GM19239 (cell line): ENCODE measurements at regions not wholly inside any gene's neighbourhood (a gene's known extent, or its start where the extent isn't known, plus 50 kb on each side); places are given as distances from the start of the nearest gene placed in this dataset.

Source experiments
- DNase-seq: peaks from one replicate; pipeline ENCODE4 v3.0.0; 2011; ENCODE audit warnings: low spot score; ENCODE audit not compliant: insufficient read length
- FAIRE-seq: peaks from 2 replicates; lab custom pipeline; 2011; peaks lifted over from hg19 to GRCh38; lab: Jason Lieb, UNC

DNA sequence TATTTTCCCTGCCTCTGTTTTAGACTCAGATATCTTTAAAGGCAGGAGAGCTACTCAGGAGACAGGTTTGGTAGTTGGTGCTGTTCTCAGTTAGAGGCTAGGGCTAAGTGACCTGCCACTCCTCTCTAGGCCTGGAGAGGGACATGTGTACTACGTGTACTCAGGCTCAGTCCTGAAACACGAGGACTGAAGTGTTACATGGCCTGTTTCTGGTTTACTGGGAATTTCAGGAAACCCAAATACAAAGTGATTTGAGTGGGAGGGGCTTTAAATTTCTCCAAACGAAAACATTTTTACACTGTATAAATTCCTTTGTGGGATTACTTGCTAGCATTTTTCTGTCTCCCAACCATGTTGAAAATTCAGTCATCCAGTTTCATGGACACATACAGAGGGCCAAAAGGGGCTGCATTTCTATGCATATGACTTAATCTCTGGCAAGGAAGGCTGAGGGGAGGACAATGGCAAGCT, 343.3 kb downstream of the CYP26B1 start:
- DNase-seq (no peak), FAIRE-seq (no peak)

DNA sequence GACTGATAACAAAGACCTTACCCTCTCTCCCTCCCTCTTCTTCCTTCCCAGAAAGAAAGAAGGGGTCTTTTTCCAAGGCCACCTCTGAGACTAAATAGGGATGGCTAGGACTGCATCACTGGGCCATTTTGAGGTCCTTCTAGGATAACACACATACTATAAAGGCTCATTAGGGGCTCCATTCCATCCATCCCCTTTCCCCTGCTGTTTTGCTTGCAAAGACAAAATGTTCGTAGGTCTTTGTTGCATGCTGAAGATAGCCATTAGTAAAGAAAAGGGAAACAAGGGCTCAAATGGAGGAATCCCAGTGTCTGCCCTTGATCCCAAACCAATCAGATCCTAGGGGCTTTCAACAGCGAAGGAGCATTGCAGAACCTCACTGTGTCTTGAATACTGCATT, 344.3 kb downstream of the CYP26B1 start:
- DNase-seq (no peak), FAIRE-seq (no peak)

DNA sequence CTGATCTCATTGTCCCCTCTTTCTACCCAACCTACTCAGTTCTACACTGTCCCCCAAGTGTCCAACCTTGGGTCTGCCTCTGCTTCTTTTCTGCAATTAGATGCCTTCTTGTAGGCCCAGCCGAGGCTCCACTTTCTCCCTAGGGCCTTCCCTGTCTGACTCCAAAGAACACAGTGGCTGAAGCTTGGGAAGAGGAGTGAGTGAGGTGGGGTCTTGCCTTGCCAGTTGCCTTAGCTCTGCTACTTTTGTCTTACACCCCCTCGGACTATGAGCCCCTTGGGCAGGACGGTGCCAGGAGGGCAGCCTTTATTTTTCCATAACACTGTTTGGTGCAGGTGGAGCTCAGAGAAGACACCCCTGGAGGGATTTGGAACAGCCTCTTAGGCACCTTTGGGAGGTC, 345.1 kb downstream of the CYP26B1 start:
- DNase-seq: no peak
- no peak for FAIRE-seq

DNA sequence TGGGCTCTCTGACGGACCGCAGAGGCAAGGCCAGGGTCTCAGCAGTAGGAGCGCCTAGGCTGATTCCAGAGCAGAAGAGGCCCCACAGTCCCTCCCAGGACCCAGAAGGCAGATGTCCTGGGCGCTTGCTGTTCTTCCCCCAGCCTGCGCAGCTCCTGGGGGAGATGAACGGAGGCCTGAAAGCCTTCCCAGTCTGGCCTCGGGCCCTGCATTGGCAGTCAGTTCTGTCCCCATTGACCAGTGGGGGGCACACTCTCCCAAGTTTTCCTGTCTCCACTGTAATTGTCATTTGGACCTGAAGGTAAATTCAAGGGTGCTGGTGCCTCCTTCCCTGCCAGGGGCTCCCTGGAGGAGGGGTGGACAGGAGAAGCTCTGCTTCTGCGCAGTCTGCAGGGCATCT, 345.7 kb downstream of the CYP26B1 start:
- DNase-seq (no peak), FAIRE-seq (no peak)

DNA sequence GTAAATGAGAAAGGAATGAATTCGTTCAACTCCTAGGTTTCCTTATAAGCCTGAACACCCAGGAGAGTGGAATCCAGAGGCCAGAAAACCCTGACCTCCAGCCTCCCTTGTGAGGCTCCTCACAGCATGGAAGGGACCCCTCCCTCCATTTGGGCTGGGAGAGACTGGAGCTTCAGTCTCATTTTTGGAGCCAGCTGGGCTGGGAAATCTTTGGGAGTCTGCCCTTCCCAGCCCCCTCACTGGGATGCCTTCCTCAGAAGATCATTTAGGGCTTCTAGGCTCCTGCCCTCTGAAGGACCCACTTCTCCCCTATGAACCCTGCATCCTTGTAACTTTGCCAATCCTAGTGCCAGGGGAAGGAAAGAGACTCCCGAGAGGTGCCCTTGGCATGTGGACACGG, 346.1 kb downstream of the CYP26B1 start:
- FAIRE-seq (no peak), DNase-seq (no peak)

DNA sequence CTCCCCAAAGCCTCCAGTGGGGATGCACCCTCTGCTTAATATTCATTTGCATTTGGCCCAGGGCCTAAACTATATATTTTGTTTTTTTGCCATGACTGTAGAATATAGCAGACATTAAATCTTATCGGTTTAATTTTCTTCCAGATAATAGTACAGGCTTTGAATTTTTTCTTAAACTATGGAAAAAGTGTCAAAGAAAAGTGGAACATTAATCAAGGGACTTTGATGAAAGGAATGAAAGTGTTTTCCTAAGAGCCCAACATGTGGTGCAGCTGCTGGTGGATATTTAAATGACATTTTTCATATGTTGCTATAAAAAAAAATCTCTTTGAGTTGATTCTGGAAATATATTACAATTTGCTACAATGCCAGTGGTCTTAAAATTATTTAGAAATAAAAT, 346.8 kb downstream of the CYP26B1 start:
- DNase-seq: no peak
- FAIRE-seq: no peak

DNA sequence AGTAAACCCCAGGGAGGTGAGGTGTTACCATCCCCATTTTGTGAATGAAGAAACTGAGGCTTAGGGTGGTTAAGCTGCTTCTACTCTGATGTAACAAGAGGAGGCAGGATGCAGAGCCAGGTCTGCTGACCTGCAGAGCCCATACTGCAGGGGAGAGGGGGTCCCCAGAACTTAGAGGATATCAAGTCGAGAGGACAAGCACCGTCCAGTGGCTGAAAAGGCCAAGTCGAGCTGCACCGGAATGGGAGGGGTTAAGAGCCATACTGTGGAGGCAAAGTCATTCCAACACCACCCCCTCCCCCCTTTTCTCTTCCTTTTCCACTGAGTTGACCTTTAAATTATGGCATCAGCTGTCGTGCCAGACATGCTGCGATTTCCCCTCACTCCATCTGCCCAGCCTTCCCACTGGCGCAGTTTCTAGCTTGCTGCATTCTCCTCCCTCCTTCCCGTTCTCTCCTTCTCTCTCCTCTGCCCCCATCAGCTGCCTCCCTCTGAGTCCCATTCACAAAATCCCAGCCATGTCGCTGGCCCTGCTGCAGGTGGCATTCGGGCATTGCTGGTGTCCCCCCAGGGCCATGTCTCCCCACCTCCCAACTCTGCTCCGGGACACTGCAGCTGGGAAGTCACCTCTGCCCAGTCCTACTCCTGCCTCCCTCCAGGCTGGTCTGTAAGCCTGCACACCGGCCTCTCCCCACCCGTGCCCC, 346.9 kb downstream of the DYSF start:
- FAIRE-seq (no peak), DNase-seq (no peak)

DNA sequence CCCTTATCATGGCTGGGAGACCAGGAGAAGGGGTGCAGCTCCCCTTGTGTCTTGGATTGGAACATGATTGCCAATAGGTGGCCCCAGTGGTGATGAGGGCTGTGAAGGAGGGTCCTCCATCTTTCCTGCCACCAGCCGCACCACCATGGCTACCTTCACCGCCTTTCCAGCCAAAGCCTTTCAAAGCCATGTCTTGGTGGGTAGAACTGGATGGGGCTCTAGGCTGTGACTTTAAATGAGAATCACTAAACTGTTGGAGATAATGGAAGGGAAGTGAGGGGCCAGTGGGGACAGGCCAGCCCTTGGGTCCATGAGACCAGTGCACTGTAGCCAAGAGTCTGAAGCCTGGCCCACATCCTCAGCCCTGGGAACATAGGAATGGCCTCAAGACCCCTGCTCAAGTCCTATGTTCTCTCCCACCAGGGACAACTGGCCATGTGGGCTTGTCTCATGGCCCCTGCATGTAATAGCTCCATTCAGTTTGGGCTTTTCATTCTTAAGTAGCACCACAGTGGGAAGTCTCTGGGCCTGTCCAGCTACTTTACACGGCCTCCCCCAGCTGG, 345.7 kb downstream of the DYSF start:
- no peak for DNase-seq
- no peak for FAIRE-seq

DNA sequence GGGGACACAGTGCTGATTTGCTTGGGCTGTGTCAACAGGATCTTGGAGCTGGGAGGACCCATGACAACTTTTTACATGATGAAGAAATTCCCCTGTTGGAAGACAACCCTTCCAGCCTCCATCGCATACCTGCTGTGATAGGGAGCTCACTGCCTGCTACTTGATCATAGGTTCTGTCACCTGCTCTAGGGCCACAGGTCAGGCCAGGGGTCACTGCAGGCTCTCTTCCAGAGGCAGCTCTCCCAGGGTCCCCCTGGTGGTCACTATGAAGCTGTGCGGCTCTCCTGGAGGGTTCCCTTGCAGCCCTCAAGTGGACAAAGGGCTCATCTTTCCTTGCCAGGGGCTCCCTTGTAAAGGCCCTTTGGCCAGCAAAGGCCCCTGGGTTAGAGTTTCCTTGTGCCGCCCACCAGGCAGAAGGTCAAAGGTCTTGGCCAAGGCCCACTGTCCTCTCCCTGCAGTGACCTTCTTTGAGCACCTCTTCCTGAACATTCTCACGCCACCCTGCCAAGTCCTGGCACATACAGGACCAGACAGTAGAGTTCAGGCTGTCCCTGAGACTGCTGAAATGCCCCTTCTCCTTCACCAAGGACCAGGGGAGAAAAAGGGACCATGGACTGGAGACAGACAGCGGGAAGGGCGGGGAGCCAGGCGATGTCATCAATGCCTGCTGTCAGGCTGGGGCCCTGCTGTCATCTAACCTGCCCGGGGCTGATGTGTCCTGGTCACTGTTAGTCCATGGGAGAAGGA, 345.1 kb downstream of the DYSF start:
- FAIRE-seq (no peak), DNase-seq (peak; percentile 42)

DNA sequence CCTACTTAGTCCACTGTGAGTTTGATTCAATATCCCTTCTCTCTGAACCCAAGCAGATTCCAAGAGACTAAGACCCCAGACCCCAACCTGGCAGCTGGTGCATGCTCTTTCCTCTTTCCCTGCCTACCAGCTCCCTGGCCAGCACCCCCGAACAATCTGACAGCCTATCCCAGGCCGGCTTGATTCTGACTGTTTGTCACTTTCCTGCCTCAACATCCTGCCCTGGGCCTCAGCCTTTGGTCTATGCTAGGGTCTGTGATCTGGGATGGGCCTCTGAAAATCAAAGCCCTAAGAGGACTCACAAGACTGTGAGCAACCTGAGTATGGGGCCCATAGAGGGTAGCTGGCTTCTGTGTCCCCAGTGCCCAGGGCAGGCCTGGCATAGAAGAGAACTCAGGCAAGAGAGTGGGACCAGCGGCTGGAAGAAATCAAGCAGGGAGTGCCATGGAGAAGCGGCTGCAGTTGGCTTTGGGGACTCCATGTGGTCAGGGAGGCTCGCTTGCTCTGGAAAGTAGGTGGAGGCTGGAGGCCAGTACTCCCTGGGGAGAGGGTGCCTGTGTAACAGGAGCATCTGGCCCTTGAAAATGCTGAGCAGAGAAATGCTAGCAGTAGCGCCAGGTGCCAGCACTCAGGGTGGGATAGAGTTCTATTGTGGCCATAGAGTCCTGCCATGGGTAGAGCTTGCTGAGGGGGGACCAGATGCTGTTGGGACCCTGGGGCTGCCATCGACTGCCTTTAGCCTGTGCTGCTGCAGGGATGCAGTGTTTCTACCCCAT, 343.9 kb downstream of the DYSF start:
- FAIRE-seq (no peak), DNase-seq (no peak)

DNA sequence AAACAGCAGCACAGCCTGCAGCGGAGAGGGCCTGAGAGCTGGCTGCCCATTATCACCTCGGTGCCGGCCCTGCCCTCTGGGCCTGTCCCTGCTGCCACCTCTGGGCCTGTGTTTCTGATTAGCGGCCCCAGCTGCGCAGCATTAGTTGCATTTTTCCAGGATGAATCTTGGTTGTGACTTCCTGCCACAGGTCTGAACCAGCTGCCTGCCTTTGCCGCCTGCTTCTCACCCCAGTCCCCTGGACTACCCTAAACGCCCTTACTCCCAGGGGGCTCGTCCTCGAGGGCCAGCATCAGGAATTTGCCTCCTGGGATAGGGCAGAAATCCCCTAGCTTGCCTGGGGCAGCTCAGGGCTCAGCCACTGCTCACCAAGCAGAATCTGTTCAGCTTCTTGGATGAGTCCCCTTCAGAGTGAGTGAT, 342.8 kb downstream of the DYSF start:
- DNase-seq (no peak), FAIRE-seq (no peak)

DNA sequence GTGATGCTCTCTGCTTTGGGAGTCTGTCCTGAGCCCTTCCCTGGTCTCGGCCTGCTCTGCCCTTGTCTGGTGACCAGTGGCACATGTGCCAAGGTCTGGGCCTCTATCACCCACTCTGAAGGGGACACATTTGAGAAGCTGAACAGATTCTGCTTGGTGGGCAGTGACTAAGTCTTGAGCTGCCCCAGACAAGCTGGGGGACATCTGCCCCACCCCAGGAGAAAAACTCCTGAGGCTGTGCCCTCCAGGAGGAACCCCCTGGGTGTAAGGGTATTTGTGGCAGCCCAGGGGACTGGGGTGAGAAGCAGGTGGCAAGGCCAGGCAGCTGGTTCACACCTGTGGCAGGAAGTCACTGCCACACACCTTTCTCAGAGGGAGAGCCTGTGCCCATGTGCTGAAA, 342.1 kb downstream of the DYSF start:
- FAIRE-seq (no peak), DNase-seq (no peak)

DNA sequence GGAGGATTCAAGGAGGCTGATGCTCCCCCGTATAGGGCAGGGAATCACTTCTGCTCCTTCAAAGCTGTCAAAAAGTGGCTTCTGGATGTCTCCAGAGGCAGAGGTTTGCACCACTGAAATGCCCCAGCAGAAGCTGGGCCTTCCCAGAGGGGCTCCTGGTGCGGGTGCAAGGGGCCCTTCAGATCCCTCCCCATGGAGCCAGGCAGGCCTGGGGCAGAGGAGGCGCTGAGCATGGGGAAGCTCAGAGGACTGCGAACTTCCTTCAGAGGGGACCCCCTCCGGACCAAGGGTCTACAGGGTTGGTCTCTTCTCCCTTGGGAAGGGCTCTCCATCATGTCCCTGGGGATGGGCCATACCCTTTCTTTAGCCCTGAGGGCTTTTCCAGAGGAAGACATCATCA, 341.2 kb downstream of the DYSF start:
- DNase-seq: no peak
- no peak for FAIRE-seq

DNA sequence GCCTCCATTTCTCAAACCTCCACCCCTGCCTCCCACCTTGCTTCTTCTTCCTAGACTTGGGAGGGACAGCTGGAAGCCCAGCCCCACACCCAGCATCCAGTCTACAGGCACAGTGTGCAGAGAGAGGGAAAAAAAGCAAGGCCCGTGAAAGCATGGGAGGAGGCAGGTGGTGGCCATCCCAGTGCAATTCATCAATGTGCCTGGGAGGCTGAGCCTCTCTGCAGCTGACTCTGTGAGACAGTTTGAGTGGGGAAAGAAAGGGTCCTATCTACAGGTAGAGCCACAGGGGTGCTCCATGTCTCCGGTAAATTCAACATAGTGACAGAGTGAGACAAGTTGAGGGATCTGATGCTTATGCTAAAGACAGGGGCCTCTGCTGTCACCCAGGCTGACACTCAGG, 340.6 kb downstream of the DYSF start:
- FAIRE-seq: no peak
- DNase-seq: no peak

DNA sequence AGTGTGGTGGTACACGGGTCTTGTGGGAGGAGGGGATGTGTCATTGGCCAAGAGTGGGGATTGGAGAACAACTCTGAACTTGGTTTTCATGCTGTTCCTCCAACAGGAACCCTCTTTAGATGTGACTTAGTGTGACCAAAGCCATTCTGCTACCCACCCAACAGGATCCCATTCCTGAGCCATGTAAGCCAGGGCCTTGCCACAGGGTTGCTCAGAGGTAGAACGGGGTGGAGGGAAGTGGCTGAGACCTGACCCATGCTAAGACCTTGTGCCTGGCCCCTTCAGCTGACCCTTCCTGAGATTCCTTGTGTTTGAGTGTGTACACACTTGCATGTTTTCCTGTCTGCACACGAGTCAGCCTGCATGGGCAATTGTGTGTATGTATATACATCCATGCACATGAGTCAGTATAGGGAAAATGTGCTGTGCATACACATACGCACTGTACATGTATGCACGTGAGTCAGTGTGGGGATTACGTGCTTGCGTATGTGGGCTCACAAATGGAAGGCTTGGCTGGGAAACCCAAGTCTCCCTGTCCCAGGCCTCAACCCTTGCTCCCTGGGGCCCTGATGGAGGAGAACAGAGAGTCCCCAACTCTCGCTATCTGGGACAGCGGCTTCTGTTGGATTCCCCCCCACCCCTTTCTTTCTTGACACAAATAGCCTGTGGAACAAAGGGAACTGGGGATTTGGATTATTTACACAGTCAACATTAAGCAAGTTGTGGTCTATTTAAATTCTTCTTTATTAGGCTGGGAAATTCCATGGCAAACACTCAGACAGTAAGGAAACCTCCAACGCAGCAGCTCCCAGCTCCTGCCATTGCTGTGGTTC, 339.8 kb downstream of the DYSF start:
- DNase-seq (no peak), FAIRE-seq (no peak)

DNA sequence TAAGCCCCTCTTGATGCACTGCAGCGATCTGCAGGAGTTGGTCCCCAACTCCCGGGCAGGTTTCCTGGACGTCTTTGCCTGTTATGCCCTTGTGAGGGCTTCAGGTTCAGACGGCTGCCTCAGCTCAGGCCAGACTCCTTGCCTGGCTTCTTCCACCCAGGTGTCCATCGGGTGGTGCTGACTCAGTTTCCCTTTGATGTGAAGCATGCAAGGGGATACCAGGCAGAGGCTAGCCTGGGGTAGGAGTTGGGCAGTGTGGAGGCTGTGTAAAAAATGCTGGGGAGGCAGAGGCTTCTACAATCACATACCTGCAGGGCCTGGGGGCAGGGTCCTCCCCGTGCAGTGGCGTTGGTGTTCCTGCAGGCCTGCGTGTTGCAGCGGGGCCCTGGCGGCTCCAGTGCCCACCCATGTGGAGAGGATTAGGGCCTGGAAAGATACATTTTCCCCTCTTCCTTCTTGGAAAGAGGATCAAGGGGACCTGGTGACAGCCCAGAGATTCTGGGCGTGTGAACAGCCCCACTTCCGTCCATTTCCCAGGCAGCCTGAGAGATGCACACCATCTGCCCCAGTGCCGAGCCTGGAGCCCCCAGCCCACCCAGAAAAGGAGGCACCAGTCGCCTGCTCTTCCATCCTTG, 338.3 kb downstream of the DYSF start:
- no peak for FAIRE-seq

DNA sequence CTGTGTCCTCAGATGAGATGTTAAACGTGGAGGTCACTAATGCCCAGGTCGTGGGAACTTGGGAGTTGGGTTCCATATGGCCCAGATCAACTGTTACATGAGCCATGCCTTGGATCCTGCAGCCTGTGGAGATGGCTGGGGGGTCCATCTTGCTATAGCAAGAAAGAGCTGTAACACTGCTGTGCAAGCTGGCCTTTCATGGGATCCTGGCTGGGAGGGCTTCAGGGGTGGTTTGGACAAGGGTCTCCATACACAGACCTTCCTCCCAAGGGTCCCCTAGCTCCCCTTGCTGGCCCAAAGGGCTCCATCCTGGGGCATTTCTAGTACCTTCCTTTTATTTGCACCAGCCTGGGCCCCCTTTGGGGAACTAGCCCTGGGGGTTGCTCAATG, 337.7 kb downstream of the DYSF start:
- no peak for DNase-seq
- FAIRE-seq: no peak

More for the DNA sequence above, 338.3 kb downstream of the DYSF start:
- no peak for DNase-seq

DNA sequence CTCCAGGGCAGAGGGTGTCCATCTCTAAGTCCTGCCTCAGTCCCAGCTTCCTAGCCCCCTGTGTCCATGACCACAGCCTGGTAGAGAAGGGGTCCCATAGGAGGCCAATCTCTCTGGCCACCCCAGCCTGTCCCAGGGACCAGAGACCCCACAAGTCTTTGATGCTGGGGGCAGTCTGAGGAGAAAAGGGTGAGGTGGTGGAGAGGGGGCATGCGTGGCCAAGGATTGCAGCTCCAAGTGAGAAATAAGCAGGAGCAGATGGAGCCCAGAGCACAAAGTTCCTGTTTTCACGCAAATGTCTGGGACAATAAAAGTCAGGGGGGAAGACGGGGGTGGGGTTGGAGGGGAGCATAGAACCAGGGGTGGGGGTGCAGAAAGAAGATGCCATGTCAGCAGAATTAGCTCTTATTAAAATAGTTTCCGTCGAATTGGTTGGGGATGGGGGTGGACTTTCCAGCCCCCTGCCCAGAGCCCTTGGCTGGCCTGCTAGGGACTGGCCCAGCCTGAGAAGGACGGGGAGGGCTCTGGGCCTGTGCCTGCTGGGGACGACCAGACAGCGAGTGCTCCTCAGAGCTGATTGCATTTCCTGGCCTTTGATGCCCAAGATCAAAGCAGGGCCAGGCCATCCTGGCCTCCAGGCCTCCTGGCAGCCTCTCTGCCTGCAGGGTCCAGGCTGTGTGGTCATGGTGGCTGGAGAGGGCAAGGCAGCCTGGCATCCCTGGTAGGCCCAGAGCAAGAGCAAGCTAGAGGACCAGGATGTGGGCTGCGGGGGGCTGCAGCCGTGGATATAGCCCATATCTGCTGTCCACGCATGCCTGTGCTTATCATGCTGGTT, 337.1 kb downstream of the DYSF start:
- no peak for DNase-seq
- no peak for FAIRE-seq
